Kidney (tissue), 13 donors: ENCODE measurements at regions not wholly inside any gene's neighbourhood (a gene's known extent, or its start where the extent isn't known, plus 50 kb on each side); places are given as distances from the start of the nearest gene placed in this dataset.
"Not testable (repeated sequence)": the region's sequence is repeated elsewhere in the genome, so short reads cannot be mapped to it uniquely, and the experiment has no call there.

Experiments
- DNase-seq, 5 donors: peaks; one replicate each; pipeline ENCODE4 v3.0.0-alpha.2; 2013 to 2020
- FAIRE-seq: peaks from 2 replicates; lab custom pipeline; 2012; peaks lifted over from hg19 to GRCh38; lab: Jason Lieb, UNC
- H3K27ac ChIP-seq, 2 donors: one replicate each; pipeline ENCODE4 v1.7.0; 2013; ENCODE audit warnings: low read depth in 2 of 2, low read length in 2 of 2, inconsistent platforms in 1 of 2
- H3K27me3 ChIP-seq: one replicate; pipeline ENCODE4 v1.7.1; 2013; ENCODE audit warnings: low read length, inconsistent platforms; ENCODE audit not compliant: control insufficient read depth, insufficient read depth
- H3K36me3 ChIP-seq, 3 donors: one replicate each; pipeline versions ENCODE4 v1.7.0 to v1.7.1; 2013; ENCODE audit warnings: low read length in 3 of 3, control low read depth in 1 of 3, inconsistent platforms in 1 of 3; ENCODE audit not compliant: insufficient read depth in 3 of 3, control insufficient read depth in 2 of 3
- H3K4me1 ChIP-seq, 3 donors: one replicate each; pipeline versions ENCODE4 v1.7.0 to v1.7.1; 2013; ENCODE audit warnings: low read length in 3 of 3, inconsistent platforms in 1 of 3, low read depth in 1 of 3; ENCODE audit not compliant: control insufficient read depth in 2 of 3, insufficient read depth in 2 of 3
- H3K4me3 ChIP-seq, 3 donors: one replicate each; pipeline versions ENCODE4 v1.7.0 to v1.8.1; 2013; ENCODE audit warnings: low read length in 3 of 3, control low read depth in 1 of 3, inconsistent platforms in 1 of 3
- H3K9ac ChIP-seq, 3 donors: one replicate each; pipeline versions ENCODE4 v1.7.0 to v1.7.1; 2013; ENCODE audit warnings: low read length in 3 of 3, control low read depth in 1 of 3, inconsistent platforms in 1 of 3
- H3K9me3 ChIP-seq, 3 donors: one replicate each; pipeline versions ENCODE4 v1.7.0 to v1.7.1; 2013; ENCODE audit warnings: low read length in 3 of 3, control low read depth in 1 of 3, inconsistent platforms in 1 of 3; ENCODE audit not compliant: control insufficient read depth in 2 of 3, insufficient read depth in 1 of 3
- CTCF ChIP-seq: IDR thresholded peaks from 3 replicates; pipeline ENCODE4 v1.5.1; 2012; ENCODE audit warnings: mild to moderate bottlenecking, moderate library complexity, borderline replicate concordance; ENCODE audit not compliant: insufficient read depth; ENCODE audit errors: extremely low read depth
- intact Hi-C: fragments of 100-400 bp; cut with DNase I; formaldehyde crosslinking; loops from one replicate; pipeline ENCODE4 v1.11.1; 2022
- donor health status: control.
- donor health status: control.
- donor health status: control.
- donor health status: control.
- donor health status: control.
- donor health status: DM: yes; HTN: yes; CAD: no.
- donor health status: Normal renal cell carcinoma (clear cell type).

- FAIRE-seq (no peak), DNase-seq (no peak)
- H3K9me3 ChIP-seq: no peaks in the 10 kb centered on the region
- H3K36me3 ChIP-seq: no peaks in the 10 kb centered on the region
- H3K27me3 ChIP-seq: no peaks in the 10 kb centered on the region
- no peak overlapping the region for H3K4me3 ChIP-seq
- no peak for TF ChIP-seq CTCF
- no peak overlapping the region for H3K9ac ChIP-seq
- H3K4me1 ChIP-seq: no peaks in the 10 kb centered on the region
- intact Hi-C loops: no loop called here
- H3K27ac ChIP-seq: no peak overlapping the region
These were observed 647.8 kb downstream of the CDH9 start for GRCh38 chr5:26390608-26391007.

- no peak overlapping the region for H3K9ac ChIP-seq
These were observed 649.4 kb downstream of the CDH9 start for GRCh38 chr5:26388976-26389375.

GRCh38 chr5:26386532-26386931 is 651.9 kb downstream of the CDH9 start:
- Histone ChIP-seq H3K27ac (no peak overlapping the region), H3K9me3 (no peaks in the 10 kb centered on the region), H3K27me3 (no peaks in the 10 kb centered on the region), H3K4me1 (no peaks in the 10 kb centered on the region), H3K36me3 (no peaks in the 10 kb centered on the region), H3K9ac (no peak overlapping the region), H3K4me3 (no peak overlapping the region)
- FAIRE-seq (no peak), DNase-seq (no peak)
- TF ChIP-seq CTCF: no peak
- intact Hi-C loops: no loop called here

More at GRCh38 chr5:26388976-26389375, 649.4 kb downstream of the CDH9 start:
- no peak for TF ChIP-seq CTCF
- Histone ChIP-seq H3K27ac (no peak overlapping the region), H3K9me3 (no peaks in the 10 kb centered on the region), H3K4me3 (no peak overlapping the region), H3K36me3 (no peaks in the 10 kb centered on the region), H3K4me1 (no peaks in the 10 kb centered on the region), H3K27me3 (no peaks in the 10 kb centered on the region)
- intact Hi-C loops: no loop called here
- FAIRE-seq (no peak), DNase-seq (no peak)

GRCh38 chr5:26364624-26365023 is 673.8 kb downstream of the CDH9 start:
- H3K27ac ChIP-seq, H3K9me3 ChIP-seq, intact Hi-C loops, H3K9ac ChIP-seq, H3K36me3 ChIP-seq, FAIRE-seq, H3K27me3 ChIP-seq, H3K4me3 ChIP-seq, H3K4me1 ChIP-seq, DNase-seq: not testable (repeated sequence)
